Islet precursor cell (in vitro differentiated cells): ENCODE measurements at regions not wholly inside any gene's neighbourhood (a gene's known extent, or its start where the extent isn't known, plus 50 kb on each side); places are given as distances from the start of the nearest gene placed in this dataset.
"Not testable (repeated sequence)": the region's sequence is repeated elsewhere in the genome, so short reads cannot be mapped to it uniquely, and the experiment has no call there.

Source experiments
- DNase-seq: peaks from one replicate; pipeline ENCODE4 v3.0.0-alpha.2; 2018

DNA sequence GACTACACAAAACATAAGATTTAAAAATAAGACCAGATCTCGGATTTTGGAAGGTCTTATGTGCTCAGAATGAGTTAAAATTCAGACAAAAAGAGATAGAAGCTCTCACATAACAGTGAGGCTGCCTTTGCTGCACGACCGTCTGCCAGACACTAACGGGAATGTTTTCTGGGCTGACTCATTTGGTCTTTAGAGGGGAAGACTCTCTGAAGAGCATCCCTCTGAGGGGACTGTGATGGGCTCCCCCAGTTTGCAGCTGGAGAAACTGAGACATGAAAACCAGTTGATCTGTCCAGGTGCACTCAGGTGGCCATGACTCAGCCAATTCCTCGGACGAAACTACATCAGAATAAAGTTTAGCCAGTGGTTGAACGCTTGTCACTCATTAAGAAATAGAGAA is 153.9 kb downstream of the RNASET2 start:
- DNase-seq = no peak

DNA sequence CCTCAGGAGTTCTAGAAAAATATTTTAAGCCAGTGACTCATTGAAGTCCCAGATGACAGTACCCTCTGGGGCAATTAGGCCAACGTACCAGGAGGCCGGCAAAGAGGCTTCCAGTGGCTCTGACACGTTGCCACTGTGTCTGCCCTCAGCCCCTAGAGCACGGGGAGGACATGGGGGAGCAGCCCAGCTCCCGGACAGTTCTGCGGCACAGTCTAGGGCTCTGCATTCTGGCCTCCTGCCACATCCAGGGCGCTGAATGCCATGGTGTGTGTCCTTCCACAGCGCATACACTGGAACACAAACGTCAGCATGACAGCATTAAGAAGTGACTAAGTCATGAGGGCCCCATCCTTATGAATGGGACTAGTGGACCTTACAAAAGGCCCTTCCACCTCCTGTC is 156.2 kb downstream of the RNASET2 start:
- DNase-seq = no peak

DNA sequence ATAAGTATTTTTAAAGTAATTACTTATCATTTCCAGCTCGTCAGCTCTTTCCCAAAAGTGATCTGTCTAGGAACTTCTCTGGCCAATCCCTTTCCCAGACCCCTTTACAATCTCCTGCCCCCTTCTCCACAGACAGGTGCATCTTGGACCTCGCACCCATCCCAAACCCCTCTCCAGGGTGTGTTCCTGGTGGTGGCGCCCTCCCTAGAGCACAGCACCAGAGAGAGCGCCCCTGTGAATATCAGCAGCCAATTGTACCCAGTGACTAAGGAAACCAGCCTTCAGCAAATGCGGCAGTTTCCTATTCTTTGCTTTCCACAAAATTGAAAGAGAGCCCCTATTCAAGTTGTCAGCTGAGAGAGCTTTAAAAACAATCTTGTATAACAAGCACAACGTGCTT is 157.7 kb downstream of the RNASET2 start:
- DNase-seq = no peak

DNA sequence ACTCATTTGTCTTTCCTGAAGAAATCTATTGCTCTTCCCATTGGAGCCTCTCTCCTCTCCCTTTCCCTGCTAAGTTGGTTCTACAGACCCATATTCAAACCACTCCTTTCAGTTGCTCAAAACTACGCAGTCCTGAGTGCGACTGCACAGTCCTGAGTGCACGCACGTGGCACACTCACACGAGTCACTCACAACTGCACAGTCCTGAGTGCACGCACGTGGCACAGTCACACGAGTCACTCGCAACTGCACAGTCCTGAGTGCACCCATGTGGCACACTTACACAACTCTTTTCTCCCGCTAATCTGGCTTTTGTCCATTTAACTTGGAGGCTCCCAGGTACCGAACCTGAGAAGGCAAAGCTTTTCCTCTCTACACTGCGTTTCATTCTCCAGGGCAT is 159.7 kb downstream of the RNASET2 start:
- no peak for DNase-seq

DNA sequence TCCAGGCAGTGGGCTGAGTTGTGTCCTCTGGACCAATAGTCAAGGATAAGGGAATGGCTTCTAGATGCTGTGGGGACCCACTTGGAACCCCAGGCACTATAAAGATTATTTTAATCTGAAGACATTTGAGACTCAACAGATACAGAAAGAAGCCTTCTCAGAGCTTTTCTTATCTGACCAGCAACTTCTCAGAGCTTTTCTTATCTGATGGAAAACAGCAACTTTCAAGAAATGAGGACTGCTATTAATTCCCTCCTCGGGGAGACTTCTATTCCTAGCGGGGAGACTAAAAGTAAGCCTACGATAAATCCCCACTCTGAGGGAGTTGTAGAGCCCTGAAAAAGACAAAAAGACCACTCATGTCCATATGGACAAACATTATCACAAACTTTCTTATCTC is 160.5 kb downstream of the RNASET2 start:
- no peak for DNase-seq

DNA sequence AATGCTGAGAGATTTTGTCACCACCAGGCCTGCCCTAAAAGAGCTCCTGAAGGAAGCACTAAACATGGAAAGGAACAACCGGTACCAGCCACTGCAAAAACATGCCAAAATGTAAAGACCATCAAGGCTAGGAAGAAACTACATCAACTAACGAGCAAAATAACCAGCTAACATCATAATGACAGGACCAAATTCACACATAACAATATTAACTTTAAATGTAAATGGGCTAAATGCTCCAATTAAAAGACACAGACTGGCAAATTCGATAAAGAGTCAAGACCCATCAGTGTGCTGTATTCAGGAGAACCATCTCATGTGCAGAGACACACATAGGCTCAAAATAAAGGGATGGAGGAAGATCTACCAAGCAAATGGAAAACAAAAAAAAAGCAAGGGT is 163.8 kb upstream of the RPS6KA2 start:
- not testable (repeated sequence) for DNase-seq

DNA sequence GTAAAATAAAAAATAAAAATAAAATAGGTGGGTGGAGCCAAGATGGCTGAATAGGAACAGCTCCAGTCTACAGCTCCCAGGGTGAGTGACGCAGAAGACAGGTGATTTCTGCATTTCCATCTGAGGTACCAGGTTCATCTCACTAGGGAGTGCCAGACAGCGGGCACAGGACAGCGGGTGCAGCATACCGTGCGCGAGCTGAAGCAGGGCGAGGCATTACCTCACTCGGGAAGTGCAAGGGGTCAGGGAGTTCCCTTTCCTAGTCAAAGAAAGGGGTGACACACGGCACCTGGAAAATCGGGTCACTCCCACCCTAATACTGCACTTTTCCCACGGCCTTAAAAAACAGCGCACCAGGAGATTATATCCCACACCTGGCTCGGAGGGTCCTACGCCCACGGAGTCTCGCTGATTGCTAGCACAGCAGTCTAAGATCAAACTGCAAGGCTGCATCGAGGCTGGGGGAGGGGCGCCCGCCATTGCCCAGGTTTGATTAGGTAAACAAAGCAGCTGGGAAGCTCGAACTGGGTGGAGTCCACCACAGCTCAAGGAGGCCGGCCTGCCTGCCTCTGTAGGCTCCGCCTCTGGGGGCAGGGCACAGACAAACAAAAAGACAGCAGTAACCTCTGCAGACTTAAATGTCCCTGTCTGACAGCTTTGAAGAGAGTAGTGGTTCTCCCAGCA is 161.9 kb upstream of the RPS6KA2 start:
- not testable (repeated sequence) for DNase-seq

DNA sequence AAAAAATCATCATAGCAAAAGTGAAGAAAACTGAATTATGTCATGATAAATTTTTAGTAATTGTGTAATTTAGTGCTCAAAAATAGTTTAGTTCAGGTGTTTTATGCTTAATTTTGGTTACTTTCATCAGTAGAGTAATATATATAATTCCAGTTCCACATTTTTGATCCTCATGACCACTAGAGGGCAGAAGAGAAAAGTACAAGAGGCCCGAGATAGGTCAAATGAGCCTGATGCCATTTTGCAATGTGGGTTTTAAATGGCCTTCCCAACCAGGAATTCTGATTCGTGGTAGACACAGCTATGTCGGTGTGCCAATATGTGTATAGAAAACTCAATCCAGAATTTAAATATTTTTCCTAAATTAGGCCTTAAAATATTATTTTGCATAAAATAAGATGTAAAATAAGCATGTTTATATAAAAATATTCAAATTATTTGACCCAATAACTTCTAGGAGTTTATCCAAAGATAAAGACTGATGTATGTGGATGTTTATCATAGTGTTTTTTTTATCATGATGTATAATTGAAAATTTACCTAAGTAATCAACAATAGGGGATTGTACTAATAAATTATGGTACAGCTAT is 159.7 kb upstream of the RPS6KA2 start:
- peak; percentile 46 for DNase-seq

DNA sequence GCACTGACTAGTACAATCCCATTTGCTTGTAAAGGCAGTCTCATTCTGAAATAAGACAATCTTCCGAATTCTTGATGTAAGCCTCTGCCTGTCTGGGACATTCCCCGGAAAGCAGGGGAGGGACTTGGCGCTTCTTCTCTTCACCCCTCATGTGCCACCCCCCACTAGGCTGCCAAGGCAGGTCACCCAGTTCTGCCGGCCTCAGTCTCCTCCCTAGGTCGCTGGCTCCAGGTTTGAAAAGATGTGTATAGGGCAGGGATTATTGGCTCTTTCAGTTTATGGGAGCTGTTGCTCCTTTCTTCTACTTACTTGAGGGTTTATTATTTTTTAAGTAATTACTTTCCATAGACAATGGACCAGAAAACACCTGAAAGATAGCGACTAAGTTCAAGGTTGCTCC is 158.1 kb upstream of the RPS6KA2 start:
- DNase-seq = no peak

DNA sequence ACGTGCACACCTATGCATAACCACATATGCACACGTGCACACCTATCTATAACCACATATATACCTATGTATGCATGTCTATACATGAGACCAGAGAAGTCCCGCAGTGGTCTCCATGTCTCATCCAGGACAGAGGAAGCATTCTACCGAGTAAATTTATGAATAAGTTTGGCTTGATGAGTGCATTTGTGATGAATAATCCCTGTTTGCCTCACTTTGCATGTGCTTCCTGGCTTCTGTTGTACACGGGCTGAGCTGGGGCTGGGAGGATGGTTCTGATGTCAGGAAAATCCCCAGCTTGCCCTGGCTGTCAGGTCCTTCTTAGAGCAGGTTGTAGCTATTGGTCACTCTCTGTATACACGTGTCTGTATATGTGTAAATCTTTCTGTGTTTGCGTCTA is 157.6 kb upstream of the RPS6KA2 start:
- DNase-seq = no peak

DNA sequence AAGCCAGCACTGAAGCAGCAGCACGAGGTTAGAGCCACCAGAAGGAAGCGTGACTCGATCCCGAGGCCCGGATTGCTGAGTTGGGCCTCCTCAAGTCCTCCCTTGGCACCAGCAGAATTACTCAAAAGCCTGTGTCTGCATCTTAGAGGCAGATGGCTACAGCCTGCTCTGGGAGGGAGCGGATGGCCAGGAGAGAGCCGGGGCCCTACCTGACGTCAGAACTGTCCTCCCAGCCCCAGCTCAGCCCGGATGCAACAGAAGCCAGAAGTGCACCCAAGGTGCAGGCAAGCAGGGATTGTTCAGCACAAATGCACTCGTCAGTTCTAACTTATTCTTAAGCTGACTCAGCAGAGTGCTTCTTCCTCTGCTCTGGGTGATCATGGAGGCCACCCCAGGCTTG is 155.5 kb upstream of the RPS6KA2 start:
- DNase-seq = peak; percentile 38

DNA sequence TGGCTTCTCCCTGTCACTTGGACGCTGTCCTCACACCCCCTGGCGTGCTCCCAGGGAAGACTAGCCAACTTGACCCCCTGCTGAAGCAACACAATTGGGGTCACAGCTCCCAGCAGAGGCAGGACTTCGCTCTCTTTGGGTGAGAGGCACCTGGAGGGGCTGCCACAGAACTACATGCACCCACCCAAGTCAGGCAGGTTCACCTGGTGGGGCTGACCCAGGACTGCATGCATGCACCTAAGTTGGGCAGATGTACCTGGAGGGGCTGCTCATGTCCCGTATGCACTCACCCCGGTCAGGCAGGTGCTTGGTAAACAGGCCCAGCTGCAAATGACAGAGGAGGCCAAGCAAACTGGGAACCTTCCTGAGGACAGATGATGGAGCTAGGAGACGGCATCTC is 154.3 kb upstream of the RPS6KA2 start:
- peak; percentile 37 for DNase-seq

DNA sequence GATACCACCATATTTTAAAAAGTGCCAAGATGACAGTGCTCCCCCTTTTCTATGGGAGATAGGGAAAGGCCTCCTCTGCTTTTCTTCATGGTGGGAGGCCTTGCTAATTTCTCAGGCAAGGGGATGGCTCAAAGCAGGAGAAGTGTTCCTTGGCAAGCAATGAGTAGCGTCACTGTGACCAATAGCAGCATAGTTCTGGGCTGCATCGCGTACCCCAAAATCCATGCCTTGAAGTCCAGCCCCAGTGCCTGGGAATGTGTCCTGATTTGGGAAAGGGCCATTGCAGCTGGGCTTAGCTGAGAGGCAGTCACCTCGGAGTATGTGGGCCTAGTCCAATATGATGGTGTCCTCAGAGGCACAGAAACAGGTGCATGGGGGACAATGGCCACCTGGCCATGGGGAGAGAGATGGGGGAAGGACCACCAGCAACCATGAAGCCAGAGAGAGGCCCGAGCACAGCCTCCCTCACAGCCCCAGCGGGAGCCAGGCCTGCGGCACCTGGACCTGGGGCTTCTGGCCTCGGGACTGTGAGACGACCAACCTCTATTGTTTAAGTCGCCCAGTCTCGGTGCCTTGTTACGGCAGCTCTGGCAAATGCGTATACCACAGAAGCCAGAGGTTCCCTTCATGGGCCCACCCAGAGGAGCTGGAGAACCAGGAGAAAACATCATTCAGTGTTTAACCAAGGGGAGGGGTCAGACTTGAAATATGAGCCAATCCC is 153.1 kb upstream of the RPS6KA2 start:
- DNase-seq = peak; percentile 27

DNA sequence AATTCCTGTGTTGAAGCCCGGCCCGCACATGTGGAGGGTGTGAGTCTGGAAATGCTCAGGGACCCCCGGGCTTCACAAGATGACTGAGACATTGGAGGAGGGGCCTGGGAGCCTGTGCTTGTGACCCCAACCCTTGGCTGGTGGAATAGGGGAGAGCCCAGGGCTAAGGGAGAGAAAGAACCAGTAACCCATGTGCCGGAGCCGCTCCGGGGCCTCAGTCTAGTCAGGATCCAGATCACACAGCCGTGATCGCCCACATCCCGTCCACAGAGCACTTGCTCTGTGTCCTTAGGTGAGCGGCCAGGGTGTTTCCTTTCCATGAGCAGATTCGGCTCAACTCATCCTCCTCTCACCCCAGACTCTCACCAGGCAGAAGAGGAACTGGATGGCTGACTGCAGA is 152.3 kb upstream of the RPS6KA2 start:
- peak; percentile 46 for DNase-seq

DNA sequence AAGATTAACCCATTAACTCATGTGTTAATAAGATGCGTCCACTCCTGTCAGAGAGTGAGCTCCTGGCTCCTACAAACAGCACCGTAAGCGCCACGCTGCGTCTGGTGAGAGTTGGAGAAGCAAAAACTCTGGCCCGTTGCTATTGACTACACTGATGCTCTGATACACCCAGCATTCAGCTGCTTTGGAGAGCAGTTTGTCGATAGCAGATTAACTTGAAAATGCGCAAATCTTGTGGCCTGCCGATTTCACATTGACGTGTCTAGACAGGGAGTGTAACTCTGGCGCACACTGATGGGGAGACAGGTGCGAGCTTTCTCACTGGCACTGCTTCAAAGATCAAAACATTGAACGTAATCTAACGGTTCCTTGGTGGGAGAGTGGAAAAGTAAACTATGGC is 151.7 kb upstream of the RPS6KA2 start:
- DNase-seq = peak; percentile 23

DNA sequence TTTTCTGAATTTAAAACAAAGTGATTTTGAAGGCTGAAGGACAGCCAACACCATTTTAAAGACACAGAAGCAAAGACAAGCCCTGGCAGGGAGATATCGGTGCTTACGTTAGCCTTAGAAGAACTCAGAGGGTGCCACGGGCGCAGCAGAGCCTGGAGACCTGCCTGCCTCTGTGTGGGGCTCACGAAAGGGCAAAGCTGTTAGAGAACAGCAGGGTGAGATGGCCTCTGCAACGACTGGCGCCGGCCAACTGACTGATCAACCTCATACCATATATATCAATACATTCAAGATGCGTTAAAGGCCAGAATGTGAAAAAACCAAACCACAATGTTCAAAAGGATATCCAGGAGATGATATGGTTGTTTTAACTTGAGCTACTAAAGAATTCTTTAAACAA is 151.0 kb upstream of the RPS6KA2 start:
- peak; percentile 23 for DNase-seq

DNA sequence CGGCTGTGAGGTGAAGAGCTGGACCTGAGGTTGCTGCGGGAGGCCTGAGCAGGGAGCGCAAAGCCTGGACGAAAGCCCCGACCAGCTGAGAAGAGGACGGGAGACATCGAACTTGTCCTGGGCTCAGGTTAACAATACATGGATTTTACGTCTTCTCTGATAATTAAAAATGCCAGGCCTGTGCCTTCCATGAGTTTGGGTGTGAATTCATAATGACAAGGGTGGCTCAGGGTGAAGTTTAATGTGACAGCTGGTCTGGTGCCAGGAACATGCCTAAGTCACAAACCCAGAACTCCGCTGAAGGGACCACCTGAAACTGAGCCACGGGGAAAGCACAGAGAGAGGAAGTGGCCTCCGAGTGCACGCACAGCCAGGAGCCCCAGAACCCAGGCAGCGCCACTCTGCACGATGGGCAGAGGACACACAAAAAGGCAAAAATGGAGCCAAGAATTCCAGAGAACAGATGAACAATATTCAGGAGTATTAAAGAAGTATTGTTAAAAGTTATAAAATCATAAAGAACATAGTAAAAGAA is 150.1 kb upstream of the RPS6KA2 start:
- DNase-seq = peak; percentile 28

DNA sequence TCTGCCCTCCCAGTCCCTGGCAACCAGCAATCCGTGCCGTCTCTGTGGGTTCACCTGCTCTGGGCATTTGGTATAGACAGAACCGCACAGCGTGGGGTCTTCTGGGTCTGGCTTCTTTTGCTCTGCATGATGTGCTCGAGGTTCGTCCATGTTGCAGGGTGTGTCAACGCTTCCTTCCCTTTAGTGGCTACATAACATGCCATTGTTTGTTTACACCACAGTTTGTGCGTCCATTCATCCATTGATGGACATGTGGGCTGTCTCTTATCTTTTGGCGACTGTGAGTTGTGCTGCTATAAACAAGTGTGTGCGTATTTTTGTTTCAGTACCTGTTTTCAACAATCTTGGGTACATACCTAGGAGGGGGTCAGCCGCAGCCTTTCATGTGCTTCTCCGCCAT is 149.5 kb upstream of the RPS6KA2 start:
- DNase-seq = peak; percentile 29

DNA sequence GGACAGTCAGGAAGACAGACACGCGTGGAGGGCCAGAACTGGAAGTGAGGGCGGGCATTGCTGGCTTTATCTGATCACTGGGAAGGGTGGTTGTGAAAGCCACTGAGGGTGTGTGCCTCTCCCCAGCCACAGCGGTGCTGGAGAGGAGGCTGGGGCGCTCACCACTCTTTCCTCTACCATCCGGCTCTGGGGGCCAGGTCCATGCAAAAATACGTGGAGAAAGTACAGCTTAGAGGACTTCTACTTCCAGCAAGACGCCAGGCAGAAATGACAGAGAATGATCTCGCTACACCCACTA is 148.8 kb upstream of the RPS6KA2 start:
- no peak for DNase-seq

DNA sequence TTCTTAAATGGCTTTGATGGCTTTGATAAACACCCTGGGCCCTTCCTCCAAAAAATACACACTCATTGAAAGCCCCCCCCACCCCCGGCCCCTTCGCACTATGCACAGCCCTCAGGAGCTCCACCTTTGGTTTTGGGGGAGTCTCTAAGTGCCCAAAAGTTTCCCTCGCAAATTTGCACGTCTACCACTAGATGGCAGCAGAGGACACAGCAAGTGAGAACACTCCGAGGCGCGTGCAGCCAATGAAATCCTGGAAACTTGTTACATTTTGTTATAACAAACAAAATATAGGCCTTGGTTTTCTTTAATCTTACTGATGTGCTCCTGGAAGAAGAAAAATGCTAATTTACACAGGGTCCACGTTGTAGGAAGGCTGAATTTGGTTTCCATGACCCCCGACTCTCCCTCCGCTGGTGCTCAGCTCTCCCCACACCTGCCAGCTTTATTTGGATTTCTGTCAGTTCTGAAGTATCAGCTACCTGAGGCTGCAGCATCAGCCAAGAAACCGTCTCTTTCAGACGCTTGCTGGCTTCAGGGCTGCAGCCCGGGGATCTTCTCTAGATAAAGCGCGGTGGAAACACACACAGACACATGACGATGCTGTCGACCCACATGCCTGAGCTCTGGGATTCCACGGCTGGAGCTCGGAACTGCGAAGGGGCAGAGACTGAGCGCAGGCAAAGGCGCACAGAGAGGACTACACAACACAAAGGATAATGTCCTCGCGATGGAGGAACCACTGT is 148.3 kb upstream of the RPS6KA2 start:
- DNase-seq = peak; percentile 61

DNA sequence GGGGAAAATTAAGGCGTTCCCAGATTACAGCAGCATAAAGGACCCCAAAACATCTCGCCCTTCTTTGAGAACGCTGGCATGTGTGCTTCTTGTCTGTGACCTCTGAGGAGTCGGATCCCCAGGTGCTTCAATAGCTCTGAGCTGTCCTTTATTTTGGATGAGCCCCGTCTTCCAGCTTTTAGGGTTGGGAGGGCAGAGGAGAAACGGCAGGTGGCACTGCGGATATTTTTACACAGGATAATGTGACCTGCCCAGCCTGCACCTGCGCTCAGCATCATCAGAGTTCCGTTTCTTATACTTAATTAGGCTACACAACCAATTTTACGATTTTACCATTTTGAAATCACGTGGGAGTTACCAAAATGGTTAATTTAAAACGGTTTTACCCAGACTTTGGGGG is 147.7 kb upstream of the RPS6KA2 start:
- DNase-seq = peak; percentile 24

DNA sequence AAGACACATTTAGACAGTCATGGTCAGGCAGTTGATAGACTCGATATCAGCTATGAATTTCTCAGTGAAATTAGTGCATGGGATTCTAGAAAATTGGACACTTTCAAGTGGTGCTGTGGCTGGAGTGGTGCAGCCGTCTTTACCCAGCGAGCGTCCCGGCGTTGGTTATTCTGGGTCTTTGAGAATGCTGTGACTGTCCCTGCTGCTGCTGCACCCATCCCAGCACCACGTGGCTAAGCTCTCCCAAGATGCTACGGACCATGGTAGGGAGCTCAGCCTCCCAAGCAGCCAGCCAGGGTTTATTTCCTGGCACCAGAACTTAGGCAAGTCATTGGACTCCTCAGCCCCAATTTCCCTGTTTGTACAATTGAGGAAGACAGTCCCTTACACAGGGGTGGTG is 147.2 kb upstream of the RPS6KA2 start:
- peak; percentile 38 for DNase-seq

DNA sequence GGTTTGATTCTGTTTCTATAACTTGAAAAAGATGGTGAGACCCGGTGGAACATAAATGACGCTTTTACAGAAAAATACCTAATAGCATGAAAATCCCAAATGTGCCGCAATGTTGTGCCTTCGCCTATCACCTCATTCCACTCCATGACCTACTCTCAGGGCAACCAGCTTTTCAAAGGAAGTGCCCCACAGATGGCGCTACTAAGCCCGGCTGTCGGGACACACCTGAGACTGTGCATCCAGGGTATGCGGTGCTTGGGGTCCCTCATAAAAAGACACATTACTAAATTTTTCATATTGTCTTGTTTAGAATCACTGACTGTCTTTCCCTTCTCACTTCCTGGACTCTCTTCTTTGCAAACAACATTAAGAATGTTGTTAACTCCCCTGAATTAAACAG is 145.5 kb upstream of the RPS6KA2 start:
- peak; percentile 38 for DNase-seq

DNA sequence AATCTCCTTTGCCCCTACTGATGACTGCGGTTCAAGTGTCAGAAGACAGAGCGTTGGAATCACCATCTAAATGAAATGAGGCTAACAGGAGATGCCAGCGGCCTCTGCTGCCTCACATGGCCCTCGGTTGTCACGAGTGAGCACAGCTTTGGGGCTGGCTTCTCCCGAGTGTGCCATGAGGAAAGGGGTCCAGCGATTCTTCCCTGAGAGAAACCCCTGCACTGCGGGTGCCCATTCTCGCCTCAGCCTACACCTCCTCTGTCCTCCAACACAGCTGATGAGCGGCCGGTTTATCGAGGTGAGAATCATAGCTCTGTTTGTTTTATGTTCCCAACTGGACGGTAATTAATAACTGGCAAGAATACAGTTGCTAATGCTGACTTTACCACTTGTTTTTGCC is 144.7 kb upstream of the RPS6KA2 start:
- DNase-seq = peak; percentile 12
